GM20431 (cell line): ENCODE measurements at regions not wholly inside any gene's neighbourhood (a gene's known extent, or its start where the extent isn't known, plus 50 kb on each side); places are given as distances from the start of the nearest gene placed in this dataset.
"Not testable (repeated sequence)": the region's sequence is repeated elsewhere in the genome, so short reads cannot be mapped to it uniquely, and the experiment has no call there.

ENCODE experiments used
- in situ Hi-C: fragments of 300-500 bp; cut with MseI, MboI; formaldehyde crosslinking; loops from one replicate; pipeline ENCODE4 v1.15.0; 2020; ENCODE audit warnings: low sequenced_read_pairs; ENCODE audit not compliant: unreplicated experiment

DNA sequence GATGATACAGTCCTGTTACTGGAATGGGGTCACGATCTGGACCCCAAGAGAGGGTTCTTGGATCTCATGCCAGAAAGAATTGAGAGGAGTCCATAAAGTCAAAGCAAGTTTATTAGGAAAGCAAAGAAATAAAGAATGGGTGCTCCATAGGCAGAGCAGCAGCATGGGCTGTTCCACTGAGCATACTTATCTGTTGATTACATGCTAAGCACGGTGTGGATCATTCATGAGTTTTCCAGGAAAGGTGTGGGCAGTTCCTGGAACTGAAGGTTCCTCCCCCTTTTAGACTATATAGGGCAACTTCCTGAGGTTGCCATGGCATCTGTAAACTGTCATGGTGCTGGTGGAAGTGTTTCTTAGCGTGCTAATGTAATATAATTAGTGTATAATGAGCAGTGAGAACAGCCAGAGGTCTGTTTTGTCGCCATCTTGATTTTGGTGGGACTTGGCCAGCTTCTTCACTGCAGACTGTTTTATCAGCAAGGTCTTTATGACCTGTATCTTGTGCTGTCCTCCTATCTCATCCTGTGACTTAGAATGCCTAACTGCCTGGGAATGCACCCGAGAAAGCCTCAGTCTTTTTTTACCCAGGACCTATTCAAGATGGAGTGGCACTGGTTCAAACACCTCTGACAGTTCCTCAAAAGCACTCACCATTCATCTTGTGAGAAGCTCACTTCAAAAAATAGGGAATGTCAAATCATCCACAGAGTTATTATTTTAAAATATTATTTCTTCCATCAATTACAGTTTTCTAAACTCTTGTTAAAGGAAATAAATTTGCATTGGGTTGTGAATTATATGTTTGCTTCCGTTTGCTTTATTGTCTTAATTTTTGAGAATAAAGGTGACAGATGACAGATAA lies 1358.8 kb upstream of the TMEM132C start:
- in situ Hi-C loops: no loop called here

DNA sequence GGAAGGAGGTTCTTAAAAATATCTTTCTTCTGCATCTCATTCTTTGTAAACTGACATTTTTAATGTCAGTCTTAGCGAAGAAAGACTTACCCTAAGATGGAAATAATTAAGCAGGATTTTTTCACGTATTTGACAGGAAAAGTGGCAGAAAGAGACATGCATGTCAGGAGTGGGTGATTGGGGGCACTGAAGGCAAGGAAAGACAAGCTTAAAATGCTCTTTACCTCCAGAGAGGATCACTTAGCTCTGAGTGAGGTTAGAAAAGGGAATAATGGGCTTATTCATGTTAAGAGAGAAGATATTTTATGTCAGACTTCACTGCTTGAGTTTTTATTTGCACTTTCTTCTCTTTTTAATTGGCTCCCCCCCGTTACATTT lies 1358.2 kb upstream of the TMEM132C start:
- in situ Hi-C loops: no loop called here

- in situ Hi-C loops: no loop called here
These were observed 1356.4 kb upstream of the TMEM132C start for GRCh38 chr12:126910570-126910969.

- in situ Hi-C loops: no loop called here
These were observed 1354.9 kb upstream of the TMEM132C start for GRCh38 chr12:126912111-126912510.

DNA sequence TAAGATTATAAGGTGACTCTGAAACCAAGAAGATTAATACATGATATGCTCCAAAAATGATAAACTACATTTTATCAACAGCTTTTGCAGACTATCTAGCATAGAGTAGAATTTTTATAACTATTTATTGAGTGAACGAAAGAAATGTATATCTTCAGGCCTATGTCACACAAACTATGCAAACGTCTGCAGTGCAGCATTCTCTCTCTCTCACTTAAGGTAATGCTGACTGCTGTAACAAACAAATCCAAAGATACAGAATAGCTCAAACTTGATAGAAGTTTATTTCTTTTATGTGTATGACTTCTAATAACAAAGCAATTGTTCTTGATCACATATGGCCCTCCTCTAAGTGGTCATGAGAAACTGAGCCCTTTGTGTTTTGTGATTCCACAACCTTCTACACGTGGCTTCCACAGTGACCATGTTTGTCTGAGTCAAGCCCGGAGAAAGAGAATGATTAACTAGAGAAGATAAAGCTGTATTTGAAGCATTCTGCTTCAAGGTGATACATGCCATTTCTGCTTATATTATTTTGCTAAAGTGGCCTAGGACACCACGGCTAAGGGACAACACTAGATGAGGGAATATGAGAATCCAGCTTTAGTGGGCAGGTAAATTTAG lies 1352.7 kb upstream of the TMEM132C start:
- in situ Hi-C loops: no loop called here

GRCh38 chr12:126915309-126915708 lies 1351.7 kb upstream of the TMEM132C start:
- in situ Hi-C loops: no loop called here

GRCh38 chr12:126926023-126926594 lies 1340.9 kb upstream of the TMEM132C start:
- in situ Hi-C loops: no loop called here

DNA sequence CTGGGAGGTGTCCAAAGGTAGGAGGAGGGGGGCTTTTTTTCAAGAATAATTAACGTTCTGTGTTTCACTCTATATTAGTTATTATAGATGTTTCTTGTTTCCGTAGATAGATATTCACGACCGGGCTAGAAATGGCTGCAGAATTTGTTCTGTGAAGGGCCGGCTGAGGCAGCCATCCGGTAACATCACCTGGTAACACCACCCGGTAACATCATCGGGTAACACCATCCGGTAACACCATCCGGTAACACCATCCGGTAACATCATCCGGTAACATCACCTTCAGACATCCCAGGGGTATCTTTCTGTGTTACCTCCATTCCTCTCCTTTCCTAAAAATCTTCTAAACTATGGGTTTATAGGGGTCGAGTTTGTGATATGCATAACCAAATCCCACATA lies 1336.7 kb upstream of the TMEM132C start:
- in situ Hi-C loops: no loop called here

- in situ Hi-C loops: no loop called here
These were observed 1334.8 kb upstream of the TMEM132C start for GRCh38 chr12:126932156-126932555.

- in situ Hi-C loops: no loop called here
These were observed 1331.5 kb upstream of the TMEM132C start for GRCh38 chr12:126935435-126935834.

- in situ Hi-C loops: no loop called here
These were observed 1330.7 kb upstream of the TMEM132C start for GRCh38 chr12:126936181-126936851.

DNA sequence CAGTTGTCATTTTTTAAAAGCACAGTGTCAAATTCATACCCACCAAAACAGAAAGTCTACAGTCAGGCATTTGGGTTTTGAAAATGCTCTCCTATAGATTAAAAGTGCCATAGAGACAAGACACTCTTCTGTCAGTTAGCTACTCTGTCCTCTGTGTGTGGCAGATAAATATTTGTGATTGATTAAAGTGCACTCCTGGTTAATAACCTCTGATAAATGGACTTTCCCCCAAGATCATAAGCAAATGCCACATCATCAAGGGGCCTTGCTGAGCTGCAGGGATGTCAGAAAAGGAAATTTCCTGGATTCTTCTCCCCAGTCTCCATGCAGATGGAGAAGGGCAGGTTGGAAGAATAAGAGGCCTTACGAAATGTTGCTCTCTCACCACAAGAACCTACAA lies 1329.5 kb upstream of the TMEM132C start:
- in situ Hi-C loops: no loop called here

- in situ Hi-C loops: no loop called here
These were observed 1322.3 kb upstream of the TMEM132C start for GRCh38 chr12:126944684-126945083.

- in situ Hi-C loops: not testable (repeated sequence)
These were observed 1320.0 kb upstream of the TMEM132C start for GRCh38 chr12:126946958-126947357.

DNA sequence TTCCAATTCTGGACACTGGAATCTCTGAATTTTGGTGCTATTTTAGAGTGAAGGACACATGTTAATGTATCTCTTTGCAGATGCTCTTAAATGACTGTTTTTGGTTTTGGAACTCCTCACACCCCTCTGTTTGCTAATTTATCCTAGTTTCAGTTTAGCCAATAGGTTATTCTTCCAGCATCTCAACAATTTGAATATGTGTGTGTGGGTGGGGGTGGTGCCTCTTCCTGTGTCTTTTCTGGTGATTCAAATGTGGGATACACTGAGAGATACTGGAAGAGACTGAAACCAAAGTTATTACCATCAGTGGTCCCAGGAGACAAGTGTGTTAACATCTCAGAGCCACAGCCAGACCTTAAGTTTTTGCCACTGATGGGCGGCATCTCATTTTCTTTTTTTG lies 1317.4 kb upstream of the TMEM132C start:
- in situ Hi-C loops: no loop called here

GRCh38 chr12:126950266-126950665 lies 1316.7 kb upstream of the TMEM132C start:
- in situ Hi-C loops: no loop called here

DNA sequence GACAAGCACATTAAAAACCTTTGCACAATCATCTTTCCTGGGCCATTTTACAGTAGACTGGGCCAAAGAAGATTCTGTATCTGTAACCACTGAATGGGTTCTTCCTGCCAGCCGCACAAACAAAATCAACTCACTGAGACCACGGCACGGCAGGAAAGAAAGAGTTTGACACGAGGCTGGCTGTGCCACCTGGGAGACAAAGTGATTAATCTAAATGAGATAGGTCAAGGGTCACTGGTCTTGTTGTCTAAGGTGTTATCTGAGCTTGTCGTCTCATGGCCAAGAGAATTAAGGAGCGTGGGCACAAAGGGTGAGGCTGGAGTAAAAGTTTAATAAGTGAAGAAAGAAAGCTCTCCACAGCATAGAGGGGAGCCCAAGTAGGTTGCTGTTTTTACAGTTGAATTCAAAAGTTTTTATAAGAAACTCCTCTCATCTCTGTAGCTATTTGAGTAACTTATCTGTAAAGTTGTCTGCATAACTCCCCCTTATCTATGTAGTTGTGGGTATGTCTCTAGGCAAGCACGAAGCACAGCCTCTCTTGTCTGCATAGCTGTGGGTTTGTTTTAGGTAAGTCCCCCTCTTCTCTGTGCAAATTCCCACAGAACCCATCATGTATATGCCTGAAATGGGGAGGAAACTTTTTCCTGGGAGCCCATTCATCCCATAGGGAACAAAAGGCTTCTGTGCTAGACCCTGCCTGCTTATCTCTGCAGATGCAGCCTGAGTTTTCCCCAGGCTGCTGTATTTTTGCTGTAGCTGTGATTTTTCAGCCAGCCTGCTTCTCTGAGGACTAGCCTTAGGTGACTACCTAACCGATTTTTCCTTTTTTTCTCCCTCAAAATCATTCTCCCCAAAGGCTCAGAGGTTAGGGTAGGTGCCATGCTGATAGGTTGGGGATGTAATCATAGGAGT lies 1314.6 kb upstream of the TMEM132C start:
- in situ Hi-C loops: no loop called here

DNA sequence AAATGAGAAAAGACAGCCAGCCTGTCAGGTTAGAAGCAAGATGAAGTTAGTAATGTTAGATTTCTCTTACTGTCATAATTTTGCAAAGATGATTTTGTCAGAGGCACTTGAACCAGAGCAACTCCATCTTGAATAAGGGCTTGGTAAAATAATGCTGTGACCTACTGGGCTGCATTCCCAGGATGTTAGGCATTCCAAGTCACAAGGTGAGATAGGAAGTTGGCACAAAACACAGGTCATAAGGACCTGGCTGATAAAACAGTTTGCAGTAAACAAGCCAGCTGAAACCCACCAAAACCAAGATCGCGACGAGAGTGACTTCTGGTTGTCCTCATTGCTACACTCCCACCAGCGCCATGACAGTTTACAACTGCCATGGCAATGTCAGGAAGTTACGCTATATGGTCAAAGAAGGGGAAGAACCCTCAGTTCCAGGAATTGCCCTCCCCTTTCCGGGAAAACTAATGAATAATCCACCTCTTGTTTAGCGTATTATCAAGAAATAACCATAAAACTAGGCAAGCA lies 1313.5 kb upstream of the TMEM132C start:
- in situ Hi-C loops: no loop called here

DNA sequence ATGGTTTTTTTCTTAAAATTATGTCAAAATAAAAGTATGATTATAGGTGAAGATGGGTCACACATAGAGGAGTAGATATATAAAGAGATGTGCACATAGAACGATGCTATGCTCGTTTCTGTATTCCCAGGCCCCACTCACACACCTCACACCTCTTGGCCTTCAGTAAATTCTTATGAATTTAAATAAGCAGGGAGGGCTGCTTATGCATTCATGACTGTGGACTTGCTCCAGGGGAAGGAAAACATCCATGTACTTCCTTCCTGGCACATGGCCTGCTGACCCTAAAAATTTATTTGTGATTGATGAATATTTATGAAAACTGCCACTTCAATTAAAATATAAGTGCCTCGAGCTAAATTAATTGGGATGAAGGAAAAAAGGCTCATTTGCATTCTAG lies 1306.7 kb upstream of the TMEM132C start:
- in situ Hi-C loops: no loop called here

GRCh38 chr12:126960709-126961108 lies 1306.3 kb upstream of the TMEM132C start:
- in situ Hi-C loops: no loop called here
